ENCODE measurements at regions not wholly inside any gene's neighbourhood (a gene's known extent, or its start where the extent isn't known, plus 50 kb on each side); places are given as distances from the start of the nearest gene placed in this dataset.

DNA sequence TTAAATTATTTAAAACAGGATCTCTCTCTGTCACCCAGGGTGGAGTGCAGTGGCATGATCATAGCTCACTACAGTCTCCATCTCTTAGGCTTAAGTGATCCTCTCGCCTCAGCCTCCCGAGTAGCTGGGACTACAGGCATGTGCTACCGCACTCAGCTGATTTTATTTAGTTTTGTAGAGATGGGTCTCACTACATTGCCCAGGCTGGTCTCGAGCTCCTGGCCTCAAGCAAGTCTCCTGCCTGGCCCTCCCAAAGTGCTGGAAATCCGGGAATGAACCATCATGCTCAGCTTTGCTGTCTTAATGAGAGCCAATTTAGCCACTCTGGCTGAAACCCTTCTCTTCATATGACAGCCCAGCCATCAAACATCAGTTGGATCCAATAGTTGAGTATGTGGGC is 53.3 kb upstream of the NRP1 start:
- TF ChIP-seq, protein P1, sequence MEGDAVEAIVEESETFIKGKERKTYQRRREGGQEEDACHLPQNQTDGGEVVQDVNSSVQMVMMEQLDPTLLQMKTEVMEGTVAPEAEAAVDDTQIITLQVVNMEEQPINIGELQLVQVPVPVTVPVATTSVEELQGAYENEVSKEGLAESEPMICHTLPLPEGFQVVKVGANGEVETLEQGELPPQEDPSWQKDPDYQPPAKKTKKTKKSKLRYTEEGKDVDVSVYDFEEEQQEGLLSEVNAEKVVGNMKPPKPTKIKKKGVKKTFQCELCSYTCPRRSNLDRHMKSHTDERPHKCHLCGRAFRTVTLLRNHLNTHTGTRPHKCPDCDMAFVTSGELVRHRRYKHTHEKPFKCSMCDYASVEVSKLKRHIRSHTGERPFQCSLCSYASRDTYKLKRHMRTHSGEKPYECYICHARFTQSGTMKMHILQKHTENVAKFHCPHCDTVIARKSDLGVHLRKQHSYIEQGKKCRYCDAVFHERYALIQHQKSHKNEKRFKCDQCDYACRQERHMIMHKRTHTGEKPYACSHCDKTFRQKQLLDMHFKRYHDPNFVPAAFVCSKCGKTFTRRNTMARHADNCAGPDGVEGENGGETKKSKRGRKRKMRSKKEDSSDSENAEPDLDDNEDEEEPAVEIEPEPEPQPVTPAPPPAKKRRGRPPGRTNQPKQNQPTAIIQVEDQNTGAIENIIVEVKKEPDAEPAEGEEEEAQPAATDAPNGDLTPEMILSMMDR (IDR thresholded peaks at IDR 0.05) = no peak
- TF ChIP-seq POLR2A (IDR thresholded peaks at IDR 0.05) = no peak
- no peak overlapping the region for H3K27ac ChIP-seq
- no peaks in the 10 kb centered on the region for H3K4me1 ChIP-seq
- H3K36me3 ChIP-seq = no peaks in the 10 kb centered on the region
- intact Hi-C loops (cut with DNase I; ENCODE audit: low total_unique reads) = no loop called here
- DNase-seq = no peak
- no peak overlapping the region for H3K4me3 ChIP-seq
- H3K27me3 ChIP-seq = no peaks in the 10 kb centered on the region
- H3K9me3 ChIP-seq = no peaks in the 10 kb centered on the region

DNA sequence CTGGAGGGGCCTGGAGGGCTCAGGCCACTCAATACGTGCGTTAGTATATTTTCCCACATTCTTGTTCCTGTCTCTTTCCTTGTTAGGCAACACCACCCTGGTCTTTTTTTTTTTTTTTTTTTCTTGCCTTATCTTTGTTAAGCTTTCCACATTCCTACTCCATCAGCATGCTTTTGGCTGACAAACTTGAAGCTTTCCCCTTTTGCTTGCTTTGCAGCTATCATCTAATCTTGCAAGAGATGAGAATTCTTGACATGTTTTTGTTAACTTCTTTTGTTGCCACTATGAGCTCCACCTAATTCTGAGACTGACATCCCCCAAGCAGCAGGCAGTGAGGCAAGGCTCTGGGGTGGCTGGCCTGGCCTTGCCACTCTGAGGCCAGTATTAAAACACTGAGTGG is 52.5 kb upstream of the NRP1 start:
- H3K9me3 ChIP-seq = no peaks in the 10 kb centered on the region
- H3K27me3 ChIP-seq = no peaks in the 10 kb centered on the region
- TF ChIP-seq, protein P1 (IDR thresholded peaks at IDR 0.05) = no peak
- TF ChIP-seq POLR2A (IDR thresholded peaks at IDR 0.05) = no peak
- DNase-seq = no peak
- no peak overlapping the region for H3K27ac ChIP-seq
- intact Hi-C loops (cut with DNase I; ENCODE audit: low total_unique reads) = no loop called here
- H3K36me3 ChIP-seq = no peaks in the 10 kb centered on the region
- no peak overlapping the region for H3K4me3 ChIP-seq
- H3K4me1 ChIP-seq = no peaks in the 10 kb centered on the region

DNA sequence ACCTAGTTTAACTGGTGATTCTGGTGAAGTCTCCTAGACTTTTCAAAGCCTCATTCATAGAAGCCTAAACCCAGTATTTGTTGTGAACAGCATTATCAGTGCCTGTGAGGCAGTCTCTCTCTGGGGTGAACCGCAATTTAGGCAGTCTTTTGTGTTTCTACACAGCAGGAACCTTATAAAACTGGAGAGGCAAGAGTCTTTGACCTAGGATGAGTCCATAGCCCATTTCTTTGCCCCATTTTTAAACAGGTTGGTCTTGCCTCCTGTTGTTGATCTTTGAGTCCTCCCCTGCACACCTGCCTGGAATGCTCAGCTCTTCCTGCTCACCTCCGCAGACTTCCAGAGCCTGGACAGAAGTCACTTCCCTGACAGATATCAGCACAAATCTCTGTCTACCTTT is 51.2 kb upstream of the NRP1 start:
- Histone ChIP-seq H3K4me3 (no peak overlapping the region), H3K27ac (no peak overlapping the region), H3K9me3 (no peaks in the 10 kb centered on the region), H3K27me3 (no peaks in the 10 kb centered on the region), H3K4me1 (peaks cover 0 to 4% of the 10 kb centered on the region in 2 donors), H3K36me3 (no peaks in the 10 kb centered on the region)
- intact Hi-C loops (cut with DNase I; ENCODE audit: low total_unique reads) = no loop called here
- DNase-seq = no peak
- TF ChIP-seq, protein P1 (IDR thresholded peaks at IDR 0.05) = no peak
- no peak for TF ChIP-seq POLR2A (IDR thresholded peaks at IDR 0.05)

DNA sequence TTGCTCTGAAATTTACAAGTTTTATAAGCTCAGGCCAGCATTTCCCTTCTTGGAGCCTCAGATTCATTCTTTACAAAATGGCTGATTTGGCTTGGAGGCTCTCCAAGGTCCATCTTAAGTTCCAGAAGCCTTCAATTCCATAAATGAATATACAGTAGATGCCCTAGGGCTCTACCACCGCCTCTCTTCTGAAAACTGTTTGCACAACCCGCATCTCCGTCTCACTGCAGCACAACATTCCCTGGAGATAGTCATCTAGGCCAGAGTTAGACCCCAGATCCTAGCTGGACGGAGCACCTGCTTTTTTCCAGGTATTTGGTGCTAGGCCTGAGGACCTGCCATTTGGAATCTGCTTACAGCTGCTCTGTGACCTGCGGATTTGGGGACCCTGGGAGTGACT is 50.5 kb upstream of the NRP1 start:
- no peak for DNase-seq
- intact Hi-C loops (cut with DNase I; ENCODE audit: low total_unique reads) = no loop called here
- Histone ChIP-seq H3K27ac (no peak overlapping the region), H3K9me3 (no peaks in the 10 kb centered on the region), H3K27me3 (no peaks in the 10 kb centered on the region), H3K4me3 (no peak overlapping the region), H3K4me1 (peaks cover 0 to 4% of the 10 kb centered on the region in 2 donors), H3K36me3 (no peaks in the 10 kb centered on the region)
- TF ChIP-seq POLR2A (IDR thresholded peaks at IDR 0.05) = no peak
- TF ChIP-seq, protein P1 (IDR thresholded peaks at IDR 0.05) = no peak

Measured in uterus (tissue), 3 donors.